Stimulated activated CD8-positive, alpha-beta memory T cell treated with anti-CD3 and anti-CD28 coated beads, Interleukin-4, amount 100 ng/mL, for 48 hours (primary cell): ENCODE measurements at regions not wholly inside any gene's neighbourhood (a gene's known extent, or its start where the extent isn't known, plus 50 kb on each side); places are given as distances from the start of the nearest gene placed in this dataset.
"Not testable (repeated sequence)": the region's sequence is repeated elsewhere in the genome, so short reads cannot be mapped to it uniquely, and the experiment has no call there.

Source experiments
- DNase-seq: peaks from one replicate; pipeline ENCODE4 v3.0.0-alpha.2; 2020

- no peak for DNase-seq
These were observed 1308.2 kb upstream of the NRXN1 start for GRCh38 chr2:52340171-52340570.

GRCh38 chr2:52337786-52338185 lies 1305.9 kb upstream of the NRXN1 start:
- DNase-seq, result not testable (repeated sequence)

GRCh38 chr2:52336951-52337350 lies 1305.0 kb upstream of the NRXN1 start:
- no peak for DNase-seq

- no peak for DNase-seq
These were observed 1303.8 kb upstream of the NRXN1 start for GRCh38 chr2:52335727-52336126.

- no peak for DNase-seq
These were observed 1302.3 kb upstream of the NRXN1 start for GRCh38 chr2:52334185-52334584.

GRCh38 chr2:52327641-52328040 lies 1295.7 kb upstream of the NRXN1 start:
- no peak for DNase-seq

GRCh38 chr2:52314231-52314630 lies 1282.3 kb upstream of the NRXN1 start:
- no peak for DNase-seq

- no peak for DNase-seq
These were observed 1280.6 kb upstream of the NRXN1 start for GRCh38 chr2:52312486-52312885.

GRCh38 chr2:52311862-52312261 lies 1279.9 kb upstream of the NRXN1 start:
- DNase-seq, result no peak

GRCh38 chr2:52308156-52308555 lies 1276.2 kb upstream of the NRXN1 start:
- no peak for DNase-seq

GRCh38 chr2:52294628-52295027 lies 1262.7 kb upstream of the NRXN1 start:
- no peak for DNase-seq

- no peak for DNase-seq
These were observed 1260.9 kb upstream of the NRXN1 start for GRCh38 chr2:52292801-52293200.

- DNase-seq, result no peak
These were observed 1257.8 kb upstream of the NRXN1 start for GRCh38 chr2:52289741-52290140.

- no peak for DNase-seq
These were observed 1256.7 kb upstream of the NRXN1 start for GRCh38 chr2:52288596-52288995.

- DNase-seq, result no peak
These were observed 1238.0 kb upstream of the NRXN1 start for GRCh38 chr2:52269696-52270485.

GRCh38 chr2:52264911-52265310 lies 1233.0 kb upstream of the NRXN1 start:
- DNase-seq, result no peak

- no peak for DNase-seq
These were observed 1232.6 kb upstream of the NRXN1 start for GRCh38 chr2:52264488-52264887.

- no peak for DNase-seq
These were observed 1229.0 kb upstream of the NRXN1 start for GRCh38 chr2:52260904-52261303.

GRCh38 chr2:52258967-52259366 lies 1227.0 kb upstream of the NRXN1 start:
- DNase-seq, result not testable (repeated sequence)

GRCh38 chr2:52258038-52258437 lies 1226.1 kb upstream of the NRXN1 start:
- DNase-seq, result no peak

- DNase-seq, result no peak
These were observed 1221.6 kb upstream of the NRXN1 start for GRCh38 chr2:52253416-52253980.

GRCh38 chr2:52238782-52239181 lies 1206.8 kb upstream of the NRXN1 start:
- DNase-seq, result no peak

GRCh38 chr2:52222128-52222527 lies 1190.2 kb upstream of the NRXN1 start:
- no peak for DNase-seq

GRCh38 chr2:52220393-52220792 lies 1188.5 kb upstream of the NRXN1 start:
- no peak for DNase-seq

- no peak for DNase-seq
These were observed 1178.7 kb upstream of the NRXN1 start for GRCh38 chr2:52210611-52211010.
